Testis (tissue), 2 donors: ENCODE measurements at regions not wholly inside any gene's neighbourhood (a gene's known extent, or its start where the extent isn't known, plus 50 kb on each side); places are given as distances from the start of the nearest gene placed in this dataset.

Experiments
- POLR2A ChIP-seq: fragments of 450-650 bp; IDR thresholded peaks from one replicate; pipeline ENCODE4 v1.6.1; 2017; ENCODE audit warnings: antibody characterized with exemption, mild to moderate bottlenecking, moderate library complexity
- TF ChIP-seq, protein P1 (sequence below), 3 experiments: fragments of 450-650 bp in 2 of 3; fragments of 200-600 bp in 1 of 3; sonication (generic) in 1 of 3; IDR thresholded peaks; one replicate each; pipeline ENCODE4 v1.5.1; 2016 to 2019; ENCODE audit warnings: antibody characterized with exemption in 3 of 3, mild to moderate bottlenecking in 2 of 3, moderate library complexity in 1 of 3

DNA sequence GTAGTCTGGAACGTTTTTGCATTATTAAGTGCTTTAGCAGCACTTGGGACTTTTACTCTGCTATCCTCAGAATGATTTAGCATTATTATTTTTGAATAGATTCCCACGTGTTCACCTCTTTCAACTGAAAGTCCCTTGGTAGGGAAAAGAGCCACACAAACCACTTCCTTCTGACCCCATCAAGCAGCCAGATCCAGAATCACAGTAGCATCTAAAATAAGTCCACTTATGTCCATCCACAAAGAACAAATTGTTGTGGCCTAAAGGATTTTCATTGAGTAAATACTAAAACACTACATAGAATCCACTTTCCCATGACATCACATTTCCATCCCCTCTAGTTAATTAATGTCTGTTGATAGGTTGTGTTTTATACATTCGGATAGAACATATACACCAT lies 381.7 kb downstream of the AASDHPPT start:
- TF ChIP-seq POLR2A: no peak
- TF ChIP-seq, protein P1, sequence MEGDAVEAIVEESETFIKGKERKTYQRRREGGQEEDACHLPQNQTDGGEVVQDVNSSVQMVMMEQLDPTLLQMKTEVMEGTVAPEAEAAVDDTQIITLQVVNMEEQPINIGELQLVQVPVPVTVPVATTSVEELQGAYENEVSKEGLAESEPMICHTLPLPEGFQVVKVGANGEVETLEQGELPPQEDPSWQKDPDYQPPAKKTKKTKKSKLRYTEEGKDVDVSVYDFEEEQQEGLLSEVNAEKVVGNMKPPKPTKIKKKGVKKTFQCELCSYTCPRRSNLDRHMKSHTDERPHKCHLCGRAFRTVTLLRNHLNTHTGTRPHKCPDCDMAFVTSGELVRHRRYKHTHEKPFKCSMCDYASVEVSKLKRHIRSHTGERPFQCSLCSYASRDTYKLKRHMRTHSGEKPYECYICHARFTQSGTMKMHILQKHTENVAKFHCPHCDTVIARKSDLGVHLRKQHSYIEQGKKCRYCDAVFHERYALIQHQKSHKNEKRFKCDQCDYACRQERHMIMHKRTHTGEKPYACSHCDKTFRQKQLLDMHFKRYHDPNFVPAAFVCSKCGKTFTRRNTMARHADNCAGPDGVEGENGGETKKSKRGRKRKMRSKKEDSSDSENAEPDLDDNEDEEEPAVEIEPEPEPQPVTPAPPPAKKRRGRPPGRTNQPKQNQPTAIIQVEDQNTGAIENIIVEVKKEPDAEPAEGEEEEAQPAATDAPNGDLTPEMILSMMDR (IDR thresholded peaks at IDR 0.05): no peak
